Ovary (tissue), 7 donors: ENCODE measurements at regions not wholly inside any gene's neighbourhood (a gene's known extent, or its start where the extent isn't known, plus 50 kb on each side); places are given as distances from the start of the nearest gene placed in this dataset.
"Not testable (repeated sequence)": the region's sequence is repeated elsewhere in the genome, so short reads cannot be mapped to it uniquely, and the experiment has no call there.

ENCODE experiments used
- DNase-seq, 5 donors: peaks; one replicate each; pipeline ENCODE4 v3.0.0-alpha.2; 2019 to 2020
- H3K27ac ChIP-seq, 2 donors: fragments of 200-600 bp; one replicate each; pipeline versions ENCODE4 v1.5.1 to v1.8.0; 2019 to 2022
- H3K27me3 ChIP-seq: fragments of 200-600 bp; one replicate; pipeline ENCODE4 v1.8.0; 2022
- H3K36me3 ChIP-seq: fragments of 200-600 bp; sonication (generic); one replicate; pipeline ENCODE4 v1.5.1; 2019
- H3K4me1 ChIP-seq: one replicate; pipeline ENCODE4 v1.8.1; 2013; ENCODE audit warnings: mild to moderate bottlenecking, moderate library complexity; ENCODE audit not compliant: insufficient read depth
- H3K4me3 ChIP-seq: fragments of 200-600 bp; sonication (generic); one replicate; pipeline ENCODE4 v1.5.1; 2017
- H3K9me3 ChIP-seq, 2 donors: fragments of 200-600 bp in 1 of 2; sonication (generic) in 1 of 2; one replicate each; pipeline versions ENCODE4 v1.5.1 to v1.8.1; 2013 to 2019; ENCODE audit warnings: mild to moderate bottlenecking in 1 of 2, moderate library complexity in 1 of 2
- CTCF ChIP-seq, 3 donors: fragments of 450-650 bp in 2 of 3; fragments of 200-600 bp in 1 of 3; IDR thresholded peaks; one replicate each; pipeline versions ENCODE4 v1.5.1 to v1.8.0; 2016 to 2022; ENCODE audit warnings: antibody characterized with exemption in 3 of 3, mild to moderate bottlenecking in 1 of 3
- EP300 ChIP-seq: sonication (generic); formaldehyde crosslinking; IDR thresholded peaks from one replicate; pipeline ENCODE4 v1.6.1; 2017; ENCODE audit warnings: antibody characterized with exemption
- POLR2A ChIP-seq: fragments of 450-650 bp; IDR thresholded peaks from one replicate; pipeline ENCODE4 v1.6.1; 2017; ENCODE audit warnings: antibody characterized with exemption, mild to moderate bottlenecking, moderate library complexity
- WGBS, 3 donors: extraction: QIAGEN DNeasy Blood & Tissue Kit in 1 of 3; methylation state at CpG; one replicate each; pipeline versions ENCODE4 v1.1.5 to v1.1.7; 2013 to 2017; 5-methylcytosine and 5-hydroxymethylcytosine counted together
- intact Hi-C, 4 donors: fragments of 100-400 bp; cut with DNase I; formaldehyde crosslinking; loops; one replicate each; pipeline versions ENCODE4 v1.11.0 to v1.15.1; 2022 to 2023
- donor health status: DM: no; HTN: no; CAD: no; lungs with moderate emphysema.
- donor health status: DM: no; HTN: no; CAD: no.
- donor health status: Bipolar disorder and iron deficiency.
- donor health status: DM: no; HTN: no; CAD: no.
- donor health status: DM: yes; HTN: yes; CAD: no.

- no peak overlapping the region for H3K4me3 ChIP-seq
- no peaks in the 10 kb centered on the region for H3K4me1 ChIP-seq
- no peaks in the 10 kb centered on the region for H3K9me3 ChIP-seq
- no peaks in the 10 kb centered on the region for H3K27me3 ChIP-seq
- DNase-seq: no peak
- 63 to 87% (median 69%) methylated on average over 1 of the region's 1 CpG for WGBS, 3 donors
- no peaks in the 10 kb centered on the region for H3K36me3 ChIP-seq
- TF ChIP-seq POLR2A: no peak
- no peak overlapping the region for H3K27ac ChIP-seq
- intact Hi-C loops: no loop called here
Measured at GRCh38 chr1:187566354-187566753, 737.6 kb downstream of the PLA2G4A start.

- no peaks in the 10 kb centered on the region for H3K4me1 ChIP-seq
- no peak for DNase-seq
- H3K9me3 ChIP-seq: no peaks in the 10 kb centered on the region
- no peaks in the 10 kb centered on the region for H3K27me3 ChIP-seq
- H3K4me3 ChIP-seq: no peak overlapping the region
- 84 to 95% (median 90%) methylated on average over 2 of the region's 2 CpGs for WGBS, 3 donors
- TF ChIP-seq EP300: no peak
- TF ChIP-seq POLR2A: no peak
- no peak for TF ChIP-seq CTCF (IDR thresholded peaks at IDR 0.05)
- intact Hi-C loops: no loop called here
- H3K36me3 ChIP-seq: no peaks in the 10 kb centered on the region
- no peak overlapping the region for H3K27ac ChIP-seq
Measured at GRCh38 chr1:187568067-187568466, 739.3 kb downstream of the PLA2G4A start.

- TF ChIP-seq POLR2A (no peak), EP300 (no peak)
- 91 to 94% (median 93%) methylated on average over 2 of the region's 2 CpGs for WGBS, 3 donors
Measured at GRCh38 chr1:187570166-187570565, 741.4 kb downstream of the PLA2G4A start.

GRCh38 chr1:187577610-187578009, 748.9 kb downstream of the PLA2G4A start:
- intact Hi-C loops: no loop called here
- H3K9me3 ChIP-seq: no peaks in the 10 kb centered on the region
- WGBS, 3 donors: 30 to 67% (median 38%) methylated on average over 1 of the region's 1 CpG
- no peaks in the 10 kb centered on the region for H3K27me3 ChIP-seq
- H3K36me3 ChIP-seq: no peaks in the 10 kb centered on the region
- H3K4me3 ChIP-seq: no peak overlapping the region
- H3K27ac ChIP-seq: no peak overlapping the region
- no peaks in the 10 kb centered on the region for H3K4me1 ChIP-seq
- TF ChIP-seq EP300 (no peak), CTCF (IDR thresholded peaks at IDR 0.05) (no peak), POLR2A (no peak)
- no peak for DNase-seq

More at GRCh38 chr1:187570166-187570565, 741.4 kb downstream of the PLA2G4A start:
- H3K36me3 ChIP-seq: no peaks in the 10 kb centered on the region
- intact Hi-C loops: no loop called here
- DNase-seq: no peak
- H3K27ac ChIP-seq: no peak overlapping the region
- no peaks in the 10 kb centered on the region for H3K9me3 ChIP-seq
- no peaks in the 10 kb centered on the region for H3K27me3 ChIP-seq
- H3K4me1 ChIP-seq: no peaks in the 10 kb centered on the region
- no peak overlapping the region for H3K4me3 ChIP-seq

- TF ChIP-seq POLR2A (no peak), EP300 (no peak), CTCF (IDR thresholded peaks at IDR 0.05) (no peak)
- DNase-seq: no peak
- no peak overlapping the region for H3K27ac ChIP-seq
- H3K4me3 ChIP-seq: no peak overlapping the region
- 92 to 97% (median 94%) methylated on average over 3 of the region's 3 CpGs for WGBS, 3 donors
- no peaks in the 10 kb centered on the region for H3K36me3 ChIP-seq
- intact Hi-C loops: no loop called here
- H3K9me3 ChIP-seq: no peaks in the 10 kb centered on the region
- H3K4me1 ChIP-seq: no peaks in the 10 kb centered on the region
- H3K27me3 ChIP-seq: no peaks in the 10 kb centered on the region
Measured at GRCh38 chr1:187588917-187589316, 760.2 kb downstream of the PLA2G4A start.

GRCh38 chr1:187605736-187606135, 777.0 kb downstream of the PLA2G4A start:
- Histone ChIP-seq H3K36me3 (no peaks in the 10 kb centered on the region), H3K27me3 (peaks cover 3% of the 10 kb centered on the region), H3K9me3 (no peaks in the 10 kb centered on the region), H3K4me3 (no peak overlapping the region), H3K4me1 (no peaks in the 10 kb centered on the region), H3K27ac (no peak overlapping the region)
- TF ChIP-seq CTCF (IDR thresholded peaks at IDR 0.05) (no peak), POLR2A (no peak), EP300 (no peak)
- DNase-seq: no peak
- intact Hi-C loops: no loop called here

GRCh38 chr1:187615853-187616735, 787.3 kb downstream of the PLA2G4A start:
- H3K36me3 ChIP-seq, intact Hi-C loops, H3K4me1 ChIP-seq, H3K27ac ChIP-seq, H3K4me3 ChIP-seq, DNase-seq, H3K27me3 ChIP-seq, H3K9me3 ChIP-seq: not testable (repeated sequence)
- 92 to 93% (median 93%) methylated on average over 39 to 55 of the region's 55 CpGs for WGBS, 3 donors
